ENCODE measurements at regions not wholly inside any gene's neighbourhood (a gene's known extent, or its start where the extent isn't known, plus 50 kb on each side); places are given as distances from the start of the nearest gene placed in this dataset.

DNA sequence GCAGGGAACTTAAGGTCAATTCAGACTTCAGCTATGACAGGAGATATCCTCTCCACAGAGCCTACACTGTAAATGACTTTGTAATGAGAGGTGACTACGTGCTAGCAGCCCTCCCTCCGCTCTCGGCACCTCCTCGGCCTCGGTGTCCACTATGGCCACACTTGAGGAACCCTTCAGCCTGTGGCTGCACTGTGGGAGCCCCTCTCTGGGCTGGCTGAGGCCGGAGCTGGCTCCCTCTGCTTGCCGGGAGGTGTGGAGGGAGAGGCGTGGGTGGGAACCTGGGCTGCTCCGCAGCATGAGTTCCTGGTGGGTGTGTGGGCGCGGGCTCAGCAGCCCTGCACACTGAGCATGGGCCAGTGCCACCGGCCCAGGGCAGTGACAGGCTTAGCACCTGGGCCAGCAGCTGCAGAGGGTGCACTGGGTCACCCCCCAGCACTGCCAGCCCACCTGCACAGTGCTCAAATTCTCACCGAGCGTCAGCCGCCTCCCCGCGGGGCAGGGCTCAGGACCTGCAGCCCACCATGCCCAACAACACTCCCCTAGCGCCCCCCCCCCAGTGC, 137.6 kb upstream of the SPACA7 start:
- TF ChIP-seq POLR2AphosphoS5 (IDR thresholded peaks at IDR 0.05; ENCODE audit: low read depth) (no peak), EZH2 (IDR thresholded peaks at IDR 0.05; ENCODE audit: low read depth, unreplicated experiment) (no peak)
- TF ChIP-seq, protein P1, sequence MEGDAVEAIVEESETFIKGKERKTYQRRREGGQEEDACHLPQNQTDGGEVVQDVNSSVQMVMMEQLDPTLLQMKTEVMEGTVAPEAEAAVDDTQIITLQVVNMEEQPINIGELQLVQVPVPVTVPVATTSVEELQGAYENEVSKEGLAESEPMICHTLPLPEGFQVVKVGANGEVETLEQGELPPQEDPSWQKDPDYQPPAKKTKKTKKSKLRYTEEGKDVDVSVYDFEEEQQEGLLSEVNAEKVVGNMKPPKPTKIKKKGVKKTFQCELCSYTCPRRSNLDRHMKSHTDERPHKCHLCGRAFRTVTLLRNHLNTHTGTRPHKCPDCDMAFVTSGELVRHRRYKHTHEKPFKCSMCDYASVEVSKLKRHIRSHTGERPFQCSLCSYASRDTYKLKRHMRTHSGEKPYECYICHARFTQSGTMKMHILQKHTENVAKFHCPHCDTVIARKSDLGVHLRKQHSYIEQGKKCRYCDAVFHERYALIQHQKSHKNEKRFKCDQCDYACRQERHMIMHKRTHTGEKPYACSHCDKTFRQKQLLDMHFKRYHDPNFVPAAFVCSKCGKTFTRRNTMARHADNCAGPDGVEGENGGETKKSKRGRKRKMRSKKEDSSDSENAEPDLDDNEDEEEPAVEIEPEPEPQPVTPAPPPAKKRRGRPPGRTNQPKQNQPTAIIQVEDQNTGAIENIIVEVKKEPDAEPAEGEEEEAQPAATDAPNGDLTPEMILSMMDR (conservative IDR thresholded peaks at IDR 0.05; ENCODE audit: low read depth in 2 of 2): no peak

Data from GM23338 (cell line).